ENCODE measurements at regions not wholly inside any gene's neighbourhood (a gene's known extent, or its start where the extent isn't known, plus 50 kb on each side); places are given as distances from the start of the nearest gene placed in this dataset.

GRCh38 chr4:122326908-122327307 is 51.9 kb upstream of the ADAD1 start:
- TF ChIP-seq CTCF (IDR thresholded peaks at IDR 0.05; ENCODE audit: low read depth, low read length): no peak
- no peak for TF ChIP-seq EZH2phosphoT487 (IDR thresholded peaks at IDR 0.05; ENCODE audit: low read depth)
